GM23338 (cell line): ENCODE measurements at regions not wholly inside any gene's neighbourhood (a gene's known extent, or its start where the extent isn't known, plus 50 kb on each side); places are given as distances from the start of the nearest gene placed in this dataset.

Experiments
- ATAC-seq: fragments of 200-7000 bp; cut with Tn5 transposase; 3 replicates; pipeline ENCODE4 v1.9.1; 2020
- DNase-seq: peaks from one replicate; pipeline ENCODE4 v3.0.0-alpha.2; 2015; ENCODE audit warnings: low spot score
- H2AFZ ChIP-seq: fragments of 200-600 bp; sonication (generic); 2 replicates; pipeline ENCODE4 v1.8.0; 2016; ENCODE audit warnings: antibody characterized with exemption, mild to moderate bottlenecking, moderate library complexity
- H3F3A ChIP-seq: fragments of 200-600 bp; sonication (generic); replicated peaks from 2 replicates; pipeline ENCODE4 v1.8.0; 2017; ENCODE audit warnings: antibody characterized with exemption, mixed run types, low read depth
- H3K27ac ChIP-seq: fragments of 200-600 bp; sonication (generic); 2 replicates; pipeline ENCODE4 v1.6.1; 2016; ENCODE audit warnings: low read depth
- H3K27me3 ChIP-seq: fragments of 200-600 bp; sonication (generic); 2 replicates; pipeline ENCODE4 v1.8.0; 2016; ENCODE audit warnings: mild to moderate bottlenecking, mixed run types, moderate library complexity; ENCODE audit not compliant: insufficient read depth
- H3K36me3 ChIP-seq: fragments of 200-600 bp; sonication (generic); 2 replicates; pipeline ENCODE4 v1.8.0; 2016; ENCODE audit warnings: mild to moderate bottlenecking; ENCODE audit not compliant: insufficient read depth
- H3K4me1 ChIP-seq: fragments of 200-600 bp; sonication (generic); 2 replicates; pipeline ENCODE4 v1.8.0; 2016; ENCODE audit warnings: mild to moderate bottlenecking, moderate library complexity; ENCODE audit not compliant: insufficient read depth
- H3K4me2 ChIP-seq: fragments of 200-600 bp; sonication (generic); 2 replicates; pipeline ENCODE4 v1.7.1; 2017; ENCODE audit warnings: mixed run types
- H3K4me3 ChIP-seq: fragments of 200-600 bp; sonication (generic); 2 replicates; pipeline ENCODE4 v1.6.1; 2016; ENCODE audit warnings: mixed run types
- H3K79me2 ChIP-seq: fragments of 200-600 bp; sonication (generic); replicated peaks from 2 replicates; pipeline ENCODE4 v1.8.0; 2017; ENCODE audit warnings: mild to moderate bottlenecking; ENCODE audit not compliant: insufficient read depth
- H3K9me2 ChIP-seq: fragments of 200-600 bp; sonication (generic); 2 replicates; pipeline ENCODE4 v1.8.0; 2017; ENCODE audit not compliant: insufficient read depth
- H4K20me1 ChIP-seq: fragments of 200-600 bp; sonication (generic); replicated peaks from 2 replicates; pipeline ENCODE4 v1.8.0; 2017; ENCODE audit warnings: mild to moderate bottlenecking; ENCODE audit not compliant: insufficient read depth
- H3K27ac Mint-ChIP-seq: 2 replicates; pipeline ENCODE4 v1.8.0; 2020; ENCODE audit warnings: inconsistent platforms, mild to moderate bottlenecking, moderate library complexity, mixed read lengths
- H3K27me3 Mint-ChIP-seq: 3 replicates; pipeline ENCODE4 v1.8.0; 2022; ENCODE audit warnings: low read depth, mild to moderate bottlenecking, moderate library complexity, mixed read lengths, inconsistent platforms; ENCODE audit not compliant: insufficient read depth, poor library complexity
- H3K36me3 Mint-ChIP-seq: 3 replicates; pipeline ENCODE4 v1.8.0; 2021; ENCODE audit warnings: low read depth, mild to moderate bottlenecking, inconsistent platforms, moderate library complexity, mixed read lengths
- H3K4me1 Mint-ChIP-seq: 3 replicates; pipeline ENCODE4 v1.8.0; 2020; ENCODE audit warnings: mild to moderate bottlenecking, inconsistent platforms, mixed read lengths
- H3K4me3 Mint-ChIP-seq: 3 replicates; pipeline ENCODE4 v1.8.0; 2021; ENCODE audit warnings: moderate library complexity, mild to moderate bottlenecking, inconsistent platforms, mixed read lengths
- H3K9me3 Mint-ChIP-seq: 3 replicates; pipeline ENCODE4 v1.8.0; 2020; ENCODE audit warnings: moderate library complexity, mild to moderate bottlenecking, inconsistent platforms, mixed read lengths
- CREB1 ChIP-seq: fragments of 250-450 bp; sonication (Bioruptor Pico); IDR thresholded peaks from 2 replicates; pipeline ENCODE4 v1.5.0; 2020; ENCODE audit warnings: low read depth, mild to moderate bottlenecking, moderate library complexity
- JUNB ChIP-seq: IDR thresholded peaks from one replicate; pipeline ENCODE4 v1.6.1; 2016; ENCODE audit warnings: antibody characterized with exemption; ENCODE audit not compliant: unreplicated experiment
- STAT1 ChIP-seq: IDR thresholded peaks from one replicate; pipeline ENCODE4 v1.6.1; 2016; ENCODE audit warnings: antibody characterized with exemption; ENCODE audit not compliant: unreplicated experiment
- ZNF114 ChIP-seq: fragments of 250-450 bp; sonication (Bioruptor Pico); IDR thresholded peaks from 2 replicates; pipeline ENCODE4 v1.5.0; 2020; ENCODE audit warnings: mild to moderate bottlenecking, moderate library complexity
- TF ChIP-seq, protein P1 (sequence below): fragments of 250-450 bp; sonication (Bioruptor Pico); IDR thresholded peaks from 2 replicates; pipeline ENCODE4 v1.5.0; 2020; ENCODE audit warnings: mild to moderate bottlenecking, moderate library complexity
- TF ChIP-seq, protein P2 (sequence below), 2 experiments: fragments of 200-600 bp in 1 of 2; sonication (generic) in 1 of 2; conservative IDR thresholded peaks; 2 replicates each; pipeline versions ENCODE4 v1.5.1 to v1.6.1; 2016 to 2017; ENCODE audit warnings: antibody characterized with exemption in 2 of 2, low read depth in 2 of 2, mild to moderate bottlenecking in 2 of 2, moderate library complexity in 1 of 2
- TF ChIP-seq, protein P3 (sequence below): IDR thresholded peaks from 2 replicates; pipeline ENCODE4 v1.6.1; 2016; ENCODE audit warnings: antibody characterized with exemption

GRCh38 chr13:53782488-53782961 lies 753.9 kb downstream of the OLFM4 start:
- no peak overlapping the region for H3K27ac Mint-ChIP-seq
- Histone ChIP-seq H2AFZ (peak overlapping the region; percentile 53; the same call in 1 of the 2 replicates), H3K4me3 (peak overlapping the region; percentile 18; the same call in 1 of the 2 replicates)

More at GRCh38 chr13:53782488-53782961, 753.9 kb downstream of the OLFM4 start:
- DNase-seq (peak; percentile 84), ATAC-seq (peak; percentile 73)
- H3K4me1 ChIP-seq, result peaks cover 7% of the 10 kb centered on the region
- H3K27me3 Mint-ChIP-seq, result no peaks in the 10 kb centered on the region
- H4K20me1 ChIP-seq, result no peaks in the 10 kb centered on the region
- no peaks in the 10 kb centered on the region for H3K79me2 ChIP-seq
- H3K27me3 ChIP-seq, result no peaks in the 10 kb centered on the region
- H3K4me1 Mint-ChIP-seq, result peaks cover 24% of the 10 kb centered on the region
- no peaks in the 10 kb centered on the region for H3K9me3 Mint-ChIP-seq
- H3K4me2 ChIP-seq, result peak overlapping the region; percentile 61
- H3K9me2 ChIP-seq, result no peaks in the 10 kb centered on the region
- no peaks in the 10 kb centered on the region for H3K36me3 ChIP-seq
- 0 out of 3 replicates have a peak, but pooled peaks cover 4% of the 10 kb centered on the region for H3K36me3 Mint-ChIP-seq
- H3K27ac ChIP-seq, result no peak overlapping the region
- H3F3A ChIP-seq, result no peaks in the 10 kb centered on the region
- no peak for TF ChIP-seq STAT1
- no peak for TF ChIP-seq JUNB
- TF ChIP-seq, protein P1, sequence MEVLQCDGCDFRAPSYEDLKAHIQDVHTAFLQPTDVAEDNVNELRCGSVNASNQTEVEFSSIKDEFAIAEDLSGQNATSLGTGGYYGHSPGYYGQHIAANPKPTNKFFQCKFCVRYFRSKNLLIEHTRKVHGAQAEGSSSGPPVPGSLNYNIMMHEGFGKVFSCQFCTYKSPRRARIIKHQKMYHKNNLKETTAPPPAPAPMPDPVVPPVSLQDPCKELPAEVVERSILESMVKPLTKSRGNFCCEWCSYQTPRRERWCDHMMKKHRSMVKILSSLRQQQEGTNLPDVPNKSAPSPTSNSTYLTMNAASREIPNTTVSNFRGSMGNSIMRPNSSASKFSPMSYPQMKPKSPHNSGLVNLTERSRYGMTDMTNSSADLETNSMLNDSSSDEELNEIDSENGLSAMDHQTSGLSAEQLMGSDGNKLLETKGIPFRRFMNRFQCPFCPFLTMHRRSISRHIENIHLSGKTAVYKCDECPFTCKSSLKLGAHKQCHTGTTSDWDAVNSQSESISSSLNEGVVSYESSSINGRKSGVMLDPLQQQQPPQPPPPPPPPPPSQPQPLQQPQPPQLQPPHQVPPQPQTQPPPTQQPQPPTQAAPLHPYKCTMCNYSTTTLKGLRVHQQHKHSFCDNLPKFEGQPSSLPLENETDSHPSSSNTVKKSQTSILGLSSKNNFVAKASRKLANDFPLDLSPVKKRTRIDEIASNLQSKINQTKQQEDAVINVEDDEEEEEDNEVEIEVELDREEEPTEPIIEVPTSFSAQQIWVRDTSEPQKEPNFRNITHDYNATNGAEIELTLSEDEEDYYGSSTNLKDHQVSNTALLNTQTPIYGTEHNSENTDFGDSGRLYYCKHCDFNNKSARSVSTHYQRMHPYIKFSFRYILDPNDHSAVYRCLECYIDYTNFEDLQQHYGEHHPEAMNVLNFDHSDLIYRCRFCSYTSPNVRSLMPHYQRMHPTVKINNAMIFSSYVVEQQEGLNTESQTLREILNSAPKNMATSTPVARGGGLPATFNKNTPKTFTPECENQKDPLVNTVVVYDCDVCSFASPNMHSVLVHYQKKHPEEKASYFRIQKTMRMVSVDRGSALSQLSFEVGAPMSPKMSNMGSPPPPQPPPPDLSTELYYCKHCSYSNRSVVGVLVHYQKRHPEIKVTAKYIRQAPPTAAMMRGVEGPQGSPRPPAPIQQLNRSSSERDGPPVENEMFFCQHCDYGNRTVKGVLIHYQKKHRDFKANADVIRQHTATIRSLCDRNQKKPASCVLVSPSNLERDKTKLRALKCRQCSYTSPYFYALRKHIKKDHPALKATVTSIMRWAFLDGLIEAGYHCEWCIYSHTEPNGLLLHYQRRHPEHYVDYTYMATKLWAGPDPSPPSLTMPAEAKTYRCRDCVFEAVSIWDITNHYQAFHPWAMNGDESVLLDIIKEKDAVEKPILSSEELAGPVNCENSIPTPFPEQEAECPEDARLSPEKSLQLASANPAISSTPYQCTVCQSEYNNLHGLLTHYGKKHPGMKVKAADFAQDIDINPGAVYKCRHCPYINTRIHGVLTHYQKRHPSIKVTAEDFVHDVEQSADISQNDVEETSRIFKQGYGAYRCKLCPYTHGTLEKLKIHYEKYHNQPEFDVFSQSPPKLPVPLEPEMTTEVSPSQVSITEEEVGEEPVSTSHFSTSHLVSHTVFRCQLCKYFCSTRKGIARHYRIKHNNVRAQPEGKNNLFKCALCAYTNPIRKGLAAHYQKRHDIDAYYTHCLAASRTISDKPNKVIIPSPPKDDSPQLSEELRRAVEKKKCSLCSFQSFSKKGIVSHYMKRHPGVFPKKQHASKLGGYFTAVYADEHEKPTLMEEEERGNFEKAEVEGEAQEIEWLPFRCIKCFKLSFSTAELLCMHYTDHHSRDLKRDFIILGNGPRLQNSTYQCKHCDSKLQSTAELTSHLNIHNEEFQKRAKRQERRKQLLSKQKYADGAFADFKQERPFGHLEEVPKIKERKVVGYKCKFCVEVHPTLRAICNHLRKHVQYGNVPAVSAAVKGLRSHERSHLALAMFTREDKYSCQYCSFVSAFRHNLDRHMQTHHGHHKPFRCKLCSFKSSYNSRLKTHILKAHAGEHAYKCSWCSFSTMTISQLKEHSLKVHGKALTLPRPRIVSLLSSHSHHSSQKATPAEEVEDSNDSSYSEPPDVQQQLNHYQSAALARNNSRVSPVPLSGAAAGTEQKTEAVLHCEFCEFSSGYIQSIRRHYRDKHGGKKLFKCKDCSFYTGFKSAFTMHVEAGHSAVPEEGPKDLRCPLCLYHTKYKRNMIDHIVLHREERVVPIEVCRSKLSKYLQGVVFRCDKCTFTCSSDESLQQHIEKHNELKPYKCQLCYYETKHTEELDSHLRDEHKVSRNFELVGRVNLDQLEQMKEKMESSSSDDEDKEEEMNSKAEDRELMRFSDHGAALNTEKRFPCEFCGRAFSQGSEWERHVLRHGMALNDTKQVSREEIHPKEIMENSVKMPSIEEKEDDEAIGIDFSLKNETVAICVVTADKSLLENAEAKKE (CRISPR knock-in tag), result no peak
- TF ChIP-seq CREB1, result no peak
- no peak for TF ChIP-seq ZNF114 (CRISPR knock-in tag)
- TF ChIP-seq, protein P2, sequence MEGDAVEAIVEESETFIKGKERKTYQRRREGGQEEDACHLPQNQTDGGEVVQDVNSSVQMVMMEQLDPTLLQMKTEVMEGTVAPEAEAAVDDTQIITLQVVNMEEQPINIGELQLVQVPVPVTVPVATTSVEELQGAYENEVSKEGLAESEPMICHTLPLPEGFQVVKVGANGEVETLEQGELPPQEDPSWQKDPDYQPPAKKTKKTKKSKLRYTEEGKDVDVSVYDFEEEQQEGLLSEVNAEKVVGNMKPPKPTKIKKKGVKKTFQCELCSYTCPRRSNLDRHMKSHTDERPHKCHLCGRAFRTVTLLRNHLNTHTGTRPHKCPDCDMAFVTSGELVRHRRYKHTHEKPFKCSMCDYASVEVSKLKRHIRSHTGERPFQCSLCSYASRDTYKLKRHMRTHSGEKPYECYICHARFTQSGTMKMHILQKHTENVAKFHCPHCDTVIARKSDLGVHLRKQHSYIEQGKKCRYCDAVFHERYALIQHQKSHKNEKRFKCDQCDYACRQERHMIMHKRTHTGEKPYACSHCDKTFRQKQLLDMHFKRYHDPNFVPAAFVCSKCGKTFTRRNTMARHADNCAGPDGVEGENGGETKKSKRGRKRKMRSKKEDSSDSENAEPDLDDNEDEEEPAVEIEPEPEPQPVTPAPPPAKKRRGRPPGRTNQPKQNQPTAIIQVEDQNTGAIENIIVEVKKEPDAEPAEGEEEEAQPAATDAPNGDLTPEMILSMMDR (conservative IDR thresholded peaks at IDR 0.05; ENCODE audit: low read depth in 2 of 2), result peak; percentile 82 to 86
- TF ChIP-seq, protein P3, sequence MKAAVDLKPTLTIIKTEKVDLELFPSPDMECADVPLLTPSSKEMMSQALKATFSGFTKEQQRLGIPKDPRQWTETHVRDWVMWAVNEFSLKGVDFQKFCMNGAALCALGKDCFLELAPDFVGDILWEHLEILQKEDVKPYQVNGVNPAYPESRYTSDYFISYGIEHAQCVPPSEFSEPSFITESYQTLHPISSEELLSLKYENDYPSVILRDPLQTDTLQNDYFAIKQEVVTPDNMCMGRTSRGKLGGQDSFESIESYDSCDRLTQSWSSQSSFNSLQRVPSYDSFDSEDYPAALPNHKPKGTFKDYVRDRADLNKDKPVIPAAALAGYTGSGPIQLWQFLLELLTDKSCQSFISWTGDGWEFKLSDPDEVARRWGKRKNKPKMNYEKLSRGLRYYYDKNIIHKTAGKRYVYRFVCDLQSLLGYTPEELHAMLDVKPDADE, result no peak
- H3K4me3 Mint-ChIP-seq, result no peak overlapping the region
